HepG2 (cell line): ENCODE measurements at regions not wholly inside any gene's neighbourhood (a gene's known extent, or its start where the extent isn't known, plus 50 kb on each side); places are given as distances from the start of the nearest gene placed in this dataset.

Experiments
- ATAC-seq: fragments of 200-7000 bp; cut with Tn5 transposase; 3 replicates; pipeline ENCODE4 v1.9.1; 2020; ENCODE audit warnings: mild to moderate bottlenecking, moderate library complexity
- BruUV-seq: library from RNA; stranded (reverse); fragments of 400-500 nt; replicated peaks from 2 replicates; lab custom pipeline; 2021; lab: Mats Ljungman, UMichigan
- CTCF ChIA-PET: fragments of 300-600 bp; formaldehyde crosslinking; extraction: SDS; loops from one replicate; lab custom pipeline; 2021; ENCODE audit warnings: low total read pairs, inconsistent platforms, low intra/inter-chr PET ratio; lab: Yijun Ruan, JAX
- POLR2A ChIA-PET: fragments of 350-600 bp; sonication (Branson Sonifier 250); formaldehyde crosslinking; loops from one replicate; lab custom pipeline; 2020; ENCODE audit warnings: antibody characterized with exemption, inconsistent platforms; lab: Yijun Ruan, JAX
- DNase-seq: peaks from one replicate; pipeline ENCODE4 v3.0.0-alpha.2; 2015; ENCODE audit warnings: low spot score
- FAIRE-seq: peaks from 3 replicates; lab custom pipeline; 2011; peaks lifted over from hg19 to GRCh38; lab: Jason Lieb, UNC
- H2AFZ ChIP-seq: one replicate; pipeline ENCODE4 v1.6.1; 2011; ENCODE audit warnings: low read length, inconsistent platforms
- H3K27ac ChIP-seq: fragments of 300-600 bp; 3 replicates; pipeline ENCODE4 v1.8.0; 2011; ENCODE audit warnings: mixed run types, mild to moderate bottlenecking, mixed read lengths, low read length, inconsistent platforms; ENCODE audit not compliant: insufficient read depth; ENCODE audit errors: extremely low read length
- H3K27me3 ChIP-seq, 2 experiments: fragments of 200-600 bp in 1 of 2; 2 replicates in 1 of 2; 3 replicates in 1 of 2; pipeline versions ENCODE4 v1.6.0 to v1.8.0; 2011; ENCODE audit warnings: low read length in 2 of 2, mild to moderate bottlenecking in 2 of 2, moderate library complexity in 2 of 2, inconsistent platforms in 1 of 2; ENCODE audit not compliant: insufficient read depth in 2 of 2, control insufficient read depth in 1 of 2
- H3K36me3 ChIP-seq, 2 experiments: fragments of 200-600 bp in 1 of 2; replicated peaks in 1 of 2; 2 replicates in 1 of 2; 3 replicates in 1 of 2; pipeline versions ENCODE4 v1.5.1 to v1.8.0; 2011; ENCODE audit warnings: low read length in 2 of 2, inconsistent platforms in 1 of 2; ENCODE audit not compliant: insufficient read depth in 2 of 2, control insufficient read depth in 1 of 2
- H3K4me1 ChIP-seq: 2 replicates; pipeline ENCODE4 v1.5.1; 2012; ENCODE audit warnings: low read length, inconsistent platforms; ENCODE audit not compliant: insufficient read depth
- H3K4me2 ChIP-seq: 2 replicates; pipeline ENCODE4 v1.6.0; 2011; ENCODE audit warnings: low read depth, low read length, inconsistent platforms
- H3K4me3 ChIP-seq, 3 experiments: fragments of 200-600 bp in 1 of 3; sonication (generic), shearing (Covaris generic) in 1 of 3; replicated peaks in 1 of 3; 2 replicates each; pipeline ENCODE4 v1.5.1; 2011 to 2016; ENCODE audit warnings: low read length in 3 of 3, inconsistent platforms in 2 of 3, low read depth in 2 of 3, mild to moderate bottlenecking in 2 of 3, control low read depth in 1 of 3, mixed read lengths in 1 of 3; ENCODE audit not compliant: insufficient read depth in 1 of 3
- H3K79me2 ChIP-seq: one replicate; pipeline ENCODE4 v1.6.1; 2011; ENCODE audit warnings: low read length, inconsistent platforms; ENCODE audit not compliant: insufficient read depth
- H3K9ac ChIP-seq: 2 replicates; pipeline ENCODE4 v1.6.0; 2011; ENCODE audit warnings: mild to moderate bottlenecking, low read depth, low read length, inconsistent platforms; ENCODE audit not compliant: insufficient read depth
- H3K9me3 ChIP-seq: 2 replicates; pipeline ENCODE4 v1.5.1; 2012; ENCODE audit warnings: mild to moderate bottlenecking, low read length
- H4K20me1 ChIP-seq: 2 replicates; pipeline ENCODE4 v1.6.0; 2011; ENCODE audit warnings: inconsistent platforms, mild to moderate bottlenecking, low read length, moderate library complexity; ENCODE audit not compliant: insufficient read depth
- DMAP1 ChIP-seq: IDR thresholded peaks from 2 replicates; pipeline ENCODE4 v1.6.1; 2016
- PCBP1 ChIP-seq: fragments of 200-400 bp; formaldehyde crosslinking; IDR thresholded peaks from 2 replicates; pipeline ENCODE4 v1.6.1; 2017; ENCODE audit warnings: mild to moderate bottlenecking, low read depth, low read length, borderline replicate concordance
- RXRA ChIP-seq: sonication (generic); formaldehyde crosslinking; IDR thresholded peaks from 2 replicates; pipeline ENCODE4 v1.5.1; 2020; ENCODE audit warnings: missing genetic modification reagents
- SALL2 ChIP-seq: sonication (generic); formaldehyde crosslinking; IDR thresholded peaks from 2 replicates; pipeline ENCODE4 v1.8.1; 2023; ENCODE audit warnings: mild to moderate bottlenecking, missing genetic modification reagents, inconsistent platforms
- ZNF235 ChIP-seq: sonication (generic); formaldehyde crosslinking; IDR thresholded peaks from 2 replicates; pipeline ENCODE4 v1.8.1; 2023; ENCODE audit warnings: mild to moderate bottlenecking, missing genetic modification reagents, borderline replicate concordance
- ZNF780A ChIP-seq: sonication (generic); formaldehyde crosslinking; IDR thresholded peaks from 2 replicates; pipeline ENCODE4 v1.8.0; 2022; ENCODE audit warnings: mild to moderate bottlenecking, missing genetic modification reagents, moderate library complexity
- WGBS: methylation state at CpG from one replicate; pipeline ENCODE4 v1.1.6; 2017; ENCODE audit warnings: low lambda C conversion rate; 5-methylcytosine and 5-hydroxymethylcytosine counted together
- in situ Hi-C: cut with HindIII; loops from 2 replicates; pipeline ENCODE4 v1.10.0; 2017; ENCODE audit warnings: low pct_unique_long_range_greater_than_20kb; ENCODE audit not compliant: extremely low pct_ligation_motif_present
- intact Hi-C: fragments of 100-400 bp; cut with micrococcal nuclease; formaldehyde crosslinking; loops from one replicate; pipeline ENCODE4 v1.10.0; 2022; ENCODE audit not compliant: unreplicated experiment
- TF ChIP-seq, protein P1 (sequence below): sonication (generic); formaldehyde crosslinking; IDR thresholded peaks from 2 replicates; pipeline ENCODE4 v1.5.0; 2020; ENCODE audit warnings: missing genetic modification reagents
- TF ChIP-seq, protein P2 (sequence below): sonication (generic); formaldehyde crosslinking; conservative IDR thresholded peaks from 2 replicates; pipeline ENCODE4 v1.8.0; 2022; ENCODE audit warnings: mild to moderate bottlenecking, moderate library complexity, missing genetic modification reagents
- TF ChIP-seq, protein P3 (sequence below): sonication (generic); formaldehyde crosslinking; IDR thresholded peaks from 2 replicates; pipeline ENCODE4 v1.4.0; 2020; ENCODE audit warnings: missing genetic modification reagents
- TF ChIP-seq, protein P4 (sequence below): sonication (generic); formaldehyde crosslinking; IDR thresholded peaks from 2 replicates; pipeline ENCODE4 v1.5.0; 2020; ENCODE audit warnings: mild to moderate bottlenecking, missing genetic modification reagents

DNA sequence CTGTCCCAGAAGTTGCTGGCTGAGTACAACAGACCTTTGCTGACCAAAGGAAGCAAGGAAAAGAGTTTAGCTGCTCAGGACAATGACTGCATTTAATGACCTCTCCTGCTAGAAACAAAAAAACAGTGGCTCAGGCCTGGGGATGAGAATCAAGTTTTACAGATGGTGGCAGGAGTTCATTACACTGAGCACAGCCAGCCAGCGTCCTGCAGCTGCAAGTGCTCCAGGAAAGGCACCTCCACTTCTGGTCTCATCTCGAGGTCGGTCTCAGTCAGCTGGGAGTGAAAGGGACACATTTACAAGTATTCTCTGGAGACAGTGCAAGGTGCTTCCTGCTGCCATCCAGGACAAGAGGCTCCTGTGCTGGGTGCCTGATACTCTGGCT lies 362.7 kb downstream of the THBS2 start:
- Histone ChIP-seq H3K9me3 (no peaks in the 10 kb centered on the region), H3K36me3 (no peaks in the 10 kb centered on the region), H3K4me2 (no peak overlapping the region), H3K79me2 (no peaks in the 10 kb centered on the region), H4K20me1 (no peaks in the 10 kb centered on the region), H3K27ac (no peak overlapping the region), H3K4me1 (peaks cover 15% of the 10 kb centered on the region), H3K27me3 (peaks cover 4 to 48% of the 10 kb centered on the region in 2 experiments), H2AFZ (no peak overlapping the region), H3K9ac (no peak overlapping the region), H3K4me3 (no peak overlapping the region)
- no peak for FAIRE-seq
- BruUV-seq = no TSS peak
- intact Hi-C loops (no loop called here), in situ Hi-C loops (no loop called here)
- WGBS = 0% methylated on average over 2 of the region's 3 CpGs
- no peak for DNase-seq
- CTCF ChIA-PET = no interaction called here
- POLR2A ChIA-PET = no interaction called here
- no peak for ATAC-seq
- TF ChIP-seq, protein P1, sequence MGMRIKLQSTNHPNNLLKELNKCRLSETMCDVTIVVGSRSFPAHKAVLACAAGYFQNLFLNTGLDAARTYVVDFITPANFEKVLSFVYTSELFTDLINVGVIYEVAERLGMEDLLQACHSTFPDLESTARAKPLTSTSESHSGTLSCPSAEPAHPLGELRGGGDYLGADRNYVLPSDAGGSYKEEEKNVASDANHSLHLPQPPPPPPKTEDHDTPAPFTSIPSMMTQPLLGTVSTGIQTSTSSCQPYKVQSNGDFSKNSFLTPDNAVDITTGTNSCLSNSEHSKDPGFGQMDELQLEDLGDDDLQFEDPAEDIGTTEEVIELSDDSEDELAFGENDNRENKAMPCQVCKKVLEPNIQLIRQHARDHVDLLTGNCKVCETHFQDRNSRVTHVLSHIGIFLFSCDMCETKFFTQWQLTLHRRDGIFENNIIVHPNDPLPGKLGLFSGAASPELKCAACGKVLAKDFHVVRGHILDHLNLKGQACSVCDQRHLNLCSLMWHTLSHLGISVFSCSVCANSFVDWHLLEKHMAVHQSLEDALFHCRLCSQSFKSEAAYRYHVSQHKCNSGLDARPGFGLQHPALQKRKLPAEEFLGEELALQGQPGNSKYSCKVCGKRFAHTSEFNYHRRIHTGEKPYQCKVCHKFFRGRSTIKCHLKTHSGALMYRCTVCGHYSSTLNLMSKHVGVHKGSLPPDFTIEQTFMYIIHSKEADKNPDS (CRISPR knock-in tag) = no peak
- no peak for TF ChIP-seq ZNF235
- TF ChIP-seq SALL2 (CRISPR knock-in tag) = no peak
- TF ChIP-seq, protein P2, sequence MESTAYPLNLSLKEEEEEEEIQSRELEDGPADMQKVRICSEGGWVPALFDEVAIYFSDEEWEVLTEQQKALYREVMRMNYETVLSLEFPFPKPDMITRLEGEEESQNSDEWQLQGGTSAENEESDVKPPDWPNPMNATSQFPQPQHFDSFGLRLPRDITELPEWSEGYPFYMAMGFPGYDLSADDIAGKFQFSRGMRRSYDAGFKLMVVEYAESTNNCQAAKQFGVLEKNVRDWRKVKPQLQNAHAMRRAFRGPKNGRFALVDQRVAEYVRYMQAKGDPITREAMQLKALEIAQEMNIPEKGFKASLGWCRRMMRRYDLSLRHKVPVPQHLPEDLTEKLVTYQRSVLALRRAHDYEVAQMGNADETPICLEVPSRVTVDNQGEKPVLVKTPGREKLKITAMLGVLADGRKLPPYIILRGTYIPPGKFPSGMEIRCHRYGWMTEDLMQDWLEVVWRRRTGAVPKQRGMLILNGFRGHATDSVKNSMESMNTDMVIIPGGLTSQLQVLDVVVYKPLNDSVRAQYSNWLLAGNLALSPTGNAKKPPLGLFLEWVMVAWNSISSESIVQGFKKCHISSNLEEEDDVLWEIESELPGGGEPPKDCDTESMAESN (CRISPR knock-in tag) = no peak
- TF ChIP-seq, protein P3, sequence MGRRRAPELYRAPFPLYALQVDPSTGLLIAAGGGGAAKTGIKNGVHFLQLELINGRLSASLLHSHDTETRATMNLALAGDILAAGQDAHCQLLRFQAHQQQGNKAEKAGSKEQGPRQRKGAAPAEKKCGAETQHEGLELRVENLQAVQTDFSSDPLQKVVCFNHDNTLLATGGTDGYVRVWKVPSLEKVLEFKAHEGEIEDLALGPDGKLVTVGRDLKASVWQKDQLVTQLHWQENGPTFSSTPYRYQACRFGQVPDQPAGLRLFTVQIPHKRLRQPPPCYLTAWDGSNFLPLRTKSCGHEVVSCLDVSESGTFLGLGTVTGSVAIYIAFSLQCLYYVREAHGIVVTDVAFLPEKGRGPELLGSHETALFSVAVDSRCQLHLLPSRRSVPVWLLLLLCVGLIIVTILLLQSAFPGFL (CRISPR knock-in tag) = no peak
- no peak for TF ChIP-seq DMAP1 (CRISPR knock-in tag)
- TF ChIP-seq, protein P4, sequence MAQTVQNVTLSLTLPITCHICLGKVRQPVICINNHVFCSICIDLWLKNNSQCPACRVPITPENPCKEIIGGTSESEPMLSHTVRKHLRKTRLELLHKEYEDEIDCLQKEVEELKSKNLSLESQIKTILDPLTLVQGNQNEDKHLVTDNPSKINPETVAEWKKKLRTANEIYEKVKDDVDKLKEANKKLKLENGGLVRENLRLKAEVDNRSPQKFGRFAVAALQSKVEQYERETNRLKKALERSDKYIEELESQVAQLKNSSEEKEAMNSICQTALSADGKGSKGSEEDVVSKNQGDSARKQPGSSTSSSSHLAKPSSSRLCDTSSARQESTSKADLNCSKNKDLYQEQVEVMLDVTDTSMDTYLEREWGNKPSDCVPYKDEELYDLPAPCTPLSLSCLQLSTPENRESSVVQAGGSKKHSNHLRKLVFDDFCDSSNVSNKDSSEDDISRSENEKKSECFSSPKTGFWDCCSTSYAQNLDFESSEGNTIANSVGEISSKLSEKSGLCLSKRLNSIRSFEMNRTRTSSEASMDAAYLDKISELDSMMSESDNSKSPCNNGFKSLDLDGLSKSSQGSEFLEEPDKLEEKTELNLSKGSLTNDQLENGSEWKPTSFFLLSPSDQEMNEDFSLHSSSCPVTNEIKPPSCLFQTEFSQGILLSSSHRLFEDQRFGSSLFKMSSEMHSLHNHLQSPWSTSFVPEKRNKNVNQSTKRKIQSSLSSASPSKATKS (CRISPR knock-in tag) = no peak
- TF ChIP-seq ZNF780A (CRISPR knock-in tag) = no peak
- no peak for TF ChIP-seq RXRA (CRISPR knock-in tag)
- no peak for TF ChIP-seq PCBP1
